ENCODE measurements at regions not wholly inside any gene's neighbourhood (a gene's known extent, or its start where the extent isn't known, plus 50 kb on each side); places are given as distances from the start of the nearest gene placed in this dataset.

DNA sequence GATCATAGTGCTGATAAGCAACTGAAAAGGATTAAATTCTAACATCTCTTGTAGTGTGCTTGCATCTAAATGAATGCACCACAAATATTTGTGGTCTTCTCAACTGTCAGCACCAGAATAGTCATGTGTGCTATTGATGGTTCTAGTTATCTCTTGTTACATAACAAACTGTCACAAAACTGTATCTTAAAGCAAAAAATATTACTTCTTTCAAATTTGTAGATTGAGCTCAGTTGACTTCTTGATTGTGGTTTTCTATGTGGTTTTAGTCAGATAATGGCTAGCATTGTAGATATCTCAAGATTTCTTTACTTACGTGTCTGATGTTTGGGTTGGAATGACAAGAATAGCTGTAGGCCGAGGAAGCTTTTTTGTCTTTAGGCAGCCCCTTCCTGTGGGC, 431.3 kb downstream of the SLITRK6 start:
- Histone ChIP-seq H3K9me3 (ENCODE audit: insufficient read depth, low read length) (no peaks in the 10 kb centered on the region), H2AFZ (ENCODE audit: low read depth, low read length) (no peak overlapping the region), H3K9ac (ENCODE audit: low read length) (no peak overlapping the region), H3K4me2 (ENCODE audit: low read length) (no peak overlapping the region), H3K4me1 (ENCODE audit: low read length) (no peaks in the 10 kb centered on the region), H3K27me3 (ENCODE audit: low read depth, low read length) (no peaks in the 10 kb centered on the region), H3K27ac (ENCODE audit: low read length) (no peak overlapping the region), H3K4me3 (ENCODE audit: low read length) (no peak overlapping the region), H3K36me3 (replicated peaks; ENCODE audit: low read depth, low read length) (no peaks in the 10 kb centered on the region), H3K79me2 (ENCODE audit: low read length) (no peaks in the 10 kb centered on the region), H4K20me1 (ENCODE audit: insufficient read depth, low read length) (no peaks in the 10 kb centered on the region)
- TF ChIP-seq EZH2phosphoT487 (IDR thresholded peaks at IDR 0.05; ENCODE audit: low read depth): no peak
- TF ChIP-seq, protein P1, sequence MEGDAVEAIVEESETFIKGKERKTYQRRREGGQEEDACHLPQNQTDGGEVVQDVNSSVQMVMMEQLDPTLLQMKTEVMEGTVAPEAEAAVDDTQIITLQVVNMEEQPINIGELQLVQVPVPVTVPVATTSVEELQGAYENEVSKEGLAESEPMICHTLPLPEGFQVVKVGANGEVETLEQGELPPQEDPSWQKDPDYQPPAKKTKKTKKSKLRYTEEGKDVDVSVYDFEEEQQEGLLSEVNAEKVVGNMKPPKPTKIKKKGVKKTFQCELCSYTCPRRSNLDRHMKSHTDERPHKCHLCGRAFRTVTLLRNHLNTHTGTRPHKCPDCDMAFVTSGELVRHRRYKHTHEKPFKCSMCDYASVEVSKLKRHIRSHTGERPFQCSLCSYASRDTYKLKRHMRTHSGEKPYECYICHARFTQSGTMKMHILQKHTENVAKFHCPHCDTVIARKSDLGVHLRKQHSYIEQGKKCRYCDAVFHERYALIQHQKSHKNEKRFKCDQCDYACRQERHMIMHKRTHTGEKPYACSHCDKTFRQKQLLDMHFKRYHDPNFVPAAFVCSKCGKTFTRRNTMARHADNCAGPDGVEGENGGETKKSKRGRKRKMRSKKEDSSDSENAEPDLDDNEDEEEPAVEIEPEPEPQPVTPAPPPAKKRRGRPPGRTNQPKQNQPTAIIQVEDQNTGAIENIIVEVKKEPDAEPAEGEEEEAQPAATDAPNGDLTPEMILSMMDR (IDR thresholded peaks at IDR 0.05; ENCODE audit: low read depth, low read length): no peak

DNA sequence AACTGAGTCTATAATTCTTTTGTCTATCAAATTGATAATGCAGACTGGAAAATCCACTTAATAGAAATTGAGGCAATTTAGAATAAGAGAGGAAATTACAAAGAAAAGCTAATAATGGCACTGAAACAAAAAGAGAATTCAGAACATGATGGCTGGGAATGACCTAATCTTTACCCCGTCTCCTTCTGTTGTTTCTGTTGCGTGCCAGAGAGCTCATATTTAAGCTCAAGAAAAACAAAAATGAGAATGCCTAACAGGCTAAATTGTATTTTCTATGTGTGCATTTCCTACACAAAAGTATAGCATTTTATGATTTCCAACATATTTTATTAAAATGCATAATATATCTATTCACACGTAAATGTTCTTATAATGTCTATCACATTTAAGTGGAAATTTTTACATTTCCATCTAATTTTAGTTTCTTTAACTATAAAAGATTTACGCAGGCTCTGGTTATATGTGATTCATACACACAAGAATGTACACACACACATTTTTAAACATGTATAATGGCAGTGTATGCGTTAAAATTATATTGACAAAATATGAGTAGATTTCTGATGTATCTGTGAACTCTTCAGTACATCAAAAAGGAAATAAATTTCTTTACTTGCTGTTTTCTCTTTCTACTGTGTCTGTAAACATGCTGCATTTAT, 432.3 kb downstream of the SLITRK6 start:
- H3K79me2 ChIP-seq (ENCODE audit: low read length): no peaks in the 10 kb centered on the region
- no peak overlapping the region for H2AFZ ChIP-seq (ENCODE audit: low read depth, low read length)
- H3K9ac ChIP-seq (ENCODE audit: low read length): no peak overlapping the region
- no peak for TF ChIP-seq EZH2phosphoT487 (IDR thresholded peaks at IDR 0.05; ENCODE audit: low read depth)
- TF ChIP-seq, protein P1 (IDR thresholded peaks at IDR 0.05; ENCODE audit: low read depth, low read length): no peak
- no peak overlapping the region for H3K27ac ChIP-seq (ENCODE audit: low read length)
- no peaks in the 10 kb centered on the region for H3K27me3 ChIP-seq (ENCODE audit: low read depth, low read length)
- no peaks in the 10 kb centered on the region for H4K20me1 ChIP-seq (ENCODE audit: insufficient read depth, low read length)
- no peak overlapping the region for H3K4me2 ChIP-seq (ENCODE audit: low read length)
- no peaks in the 10 kb centered on the region for H3K9me3 ChIP-seq (ENCODE audit: insufficient read depth, low read length)
- no peaks in the 10 kb centered on the region for H3K4me1 ChIP-seq (ENCODE audit: low read length)
- no peak overlapping the region for H3K4me3 ChIP-seq (ENCODE audit: low read length)
- H3K36me3 ChIP-seq (replicated peaks; ENCODE audit: low read depth, low read length): no peaks in the 10 kb centered on the region

DNA sequence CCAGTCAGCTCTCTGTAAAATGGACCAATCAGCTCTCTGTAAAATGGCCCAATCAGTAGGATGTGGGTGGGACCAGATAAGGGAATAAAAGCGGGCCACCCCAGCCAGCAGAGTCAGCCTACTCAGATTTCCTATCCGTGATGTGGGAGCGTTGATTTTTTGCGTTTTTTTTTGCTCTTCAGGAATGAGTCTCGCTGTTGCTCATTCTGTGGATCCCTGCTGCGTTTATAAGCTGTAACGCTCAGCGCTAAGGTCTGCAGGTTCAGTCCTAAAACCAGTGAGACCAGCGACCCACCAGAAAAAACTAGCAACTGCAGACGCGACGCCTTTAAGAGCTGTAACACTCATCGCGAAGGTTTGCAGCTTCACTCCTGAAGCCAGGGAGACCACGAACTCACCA, 435.7 kb downstream of the SLITRK6 start:
- Histone ChIP-seq H3K9ac (ENCODE audit: low read length) (no peak overlapping the region), H2AFZ (ENCODE audit: low read depth, low read length) (no peak overlapping the region), H3K27me3 (ENCODE audit: low read depth, low read length) (no peaks in the 10 kb centered on the region), H3K36me3 (replicated peaks; ENCODE audit: low read depth, low read length) (no peaks in the 10 kb centered on the region), H3K9me3 (ENCODE audit: insufficient read depth, low read length) (no peaks in the 10 kb centered on the region), H4K20me1 (ENCODE audit: insufficient read depth, low read length) (no peaks in the 10 kb centered on the region), H3K4me2 (ENCODE audit: low read length) (no peak overlapping the region), H3K79me2 (ENCODE audit: low read length) (no peaks in the 10 kb centered on the region), H3K4me3 (ENCODE audit: low read length) (no peak overlapping the region), H3K4me1 (ENCODE audit: low read length) (no peaks in the 10 kb centered on the region), H3K27ac (ENCODE audit: low read length) (no peak overlapping the region)
- TF ChIP-seq EZH2phosphoT487 (IDR thresholded peaks at IDR 0.05; ENCODE audit: low read depth): no peak

DNA sequence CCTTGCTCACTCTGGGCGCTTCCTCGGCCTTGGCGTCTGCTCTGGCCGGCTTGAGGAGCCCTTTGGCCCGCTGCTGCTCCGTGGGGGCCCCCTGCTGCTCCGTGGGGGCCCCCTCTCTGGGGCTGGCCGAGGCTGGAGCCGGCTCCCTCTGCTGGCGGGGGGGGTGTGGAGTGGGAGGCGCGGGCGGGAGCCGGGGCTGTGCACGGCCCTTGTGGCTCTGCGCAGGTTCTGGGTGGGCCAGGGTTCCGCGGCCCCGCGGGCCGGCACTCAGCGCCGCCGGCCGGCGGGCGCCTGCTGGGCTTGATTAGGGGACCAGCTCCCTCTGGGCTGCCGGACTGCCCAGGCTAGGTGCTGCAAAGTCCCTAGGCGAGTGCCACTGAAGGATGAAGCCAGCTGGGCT, 436.2 kb downstream of the SLITRK6 start:
- Histone ChIP-seq H3K4me1 (ENCODE audit: low read length) (no peaks in the 10 kb centered on the region), H3K9me3 (ENCODE audit: insufficient read depth, low read length) (no peaks in the 10 kb centered on the region), H3K79me2 (ENCODE audit: low read length) (no peaks in the 10 kb centered on the region), H2AFZ (ENCODE audit: low read depth, low read length) (no peak overlapping the region), H3K4me2 (ENCODE audit: low read length) (no peak overlapping the region), H4K20me1 (ENCODE audit: insufficient read depth, low read length) (no peaks in the 10 kb centered on the region), H3K4me3 (ENCODE audit: low read length) (no peak overlapping the region), H3K36me3 (replicated peaks; ENCODE audit: low read depth, low read length) (no peaks in the 10 kb centered on the region), H3K27me3 (ENCODE audit: low read depth, low read length) (no peaks in the 10 kb centered on the region), H3K27ac (ENCODE audit: low read length) (no peak overlapping the region), H3K9ac (ENCODE audit: low read length) (no peak overlapping the region)
- TF ChIP-seq, protein P1 (IDR thresholded peaks at IDR 0.05; ENCODE audit: low read depth, low read length): no peak
- no peak for TF ChIP-seq EZH2phosphoT487 (IDR thresholded peaks at IDR 0.05; ENCODE audit: low read depth)
